GM19023 (cell line): ENCODE measurements at regions not wholly inside any gene's neighbourhood (a gene's known extent, or its start where the extent isn't known, plus 50 kb on each side); places are given as distances from the start of the nearest gene placed in this dataset.
"Not testable (repeated sequence)": the region's sequence is repeated elsewhere in the genome, so short reads cannot be mapped to it uniquely, and the experiment has no call there.

Experiments
- ATAC-seq: cut with Tn5 transposase; IDR thresholded peaks from one replicate; pipeline ENCODE4 v1.9.1; 2021; ENCODE audit warnings: mild to moderate bottlenecking, moderate library complexity; ENCODE audit not compliant: unreplicated experiment

DNA sequence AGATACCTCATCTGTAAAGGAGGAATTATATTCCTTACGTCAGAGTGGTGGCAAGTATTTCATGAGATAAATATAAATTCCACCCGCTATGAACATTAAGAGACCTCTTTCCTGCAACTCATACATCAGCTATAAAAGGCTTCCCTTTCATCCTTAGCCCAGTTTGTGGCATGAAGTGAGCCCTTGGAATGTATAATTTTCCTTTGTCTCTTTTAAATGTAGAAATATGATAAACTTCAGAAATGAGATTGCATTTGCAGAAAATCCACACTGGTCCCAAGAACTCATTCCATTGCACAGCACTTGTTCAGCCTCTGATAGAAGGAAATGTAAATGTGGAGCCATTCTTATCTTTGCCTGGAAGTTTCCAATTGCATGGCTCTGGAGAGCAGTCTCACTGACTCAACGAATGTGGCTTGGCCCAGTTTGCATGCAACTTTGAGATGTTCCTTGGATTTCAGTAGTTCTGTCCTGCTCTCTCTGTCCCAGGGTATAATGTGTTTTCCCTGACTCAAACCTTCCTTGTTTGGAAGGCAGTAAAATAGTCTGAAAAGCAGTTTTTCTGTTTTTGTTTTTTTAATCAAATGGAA is 746.4 kb downstream of the CDH11 start:
- no peak for ATAC-seq

DNA sequence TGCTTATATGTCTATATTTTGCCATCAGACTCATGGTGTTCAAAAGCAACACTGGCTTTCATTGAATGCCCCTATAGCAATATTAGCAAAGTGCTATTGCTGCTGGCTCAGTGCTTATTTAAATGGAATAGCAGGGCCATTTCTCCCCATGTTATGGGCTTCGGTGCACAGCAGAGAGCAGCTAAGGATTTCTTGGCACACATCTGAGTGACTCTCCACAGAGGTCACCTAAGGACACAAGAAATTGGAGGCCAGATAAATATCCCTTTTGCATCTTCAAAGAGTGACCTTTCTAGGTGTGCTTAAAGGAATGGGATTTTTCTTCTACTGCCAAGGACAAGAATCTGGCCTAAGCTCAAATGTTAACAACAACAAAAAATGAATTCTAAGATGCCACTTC is 751.8 kb downstream of the CDH11 start:
- ATAC-seq, result no peak

- ATAC-seq, result no peak
Measured at GRCh38 chr16:64365448-64365931, 756.4 kb downstream of the CDH11 start.

- no peak for ATAC-seq
Measured at GRCh38 chr16:64364894-64365293, 757.0 kb downstream of the CDH11 start.

GRCh38 chr16:64364416-64364815 is 757.4 kb downstream of the CDH11 start:
- no peak for ATAC-seq

- no peak for ATAC-seq
Measured at GRCh38 chr16:64364016-64364415, 757.8 kb downstream of the CDH11 start.

DNA sequence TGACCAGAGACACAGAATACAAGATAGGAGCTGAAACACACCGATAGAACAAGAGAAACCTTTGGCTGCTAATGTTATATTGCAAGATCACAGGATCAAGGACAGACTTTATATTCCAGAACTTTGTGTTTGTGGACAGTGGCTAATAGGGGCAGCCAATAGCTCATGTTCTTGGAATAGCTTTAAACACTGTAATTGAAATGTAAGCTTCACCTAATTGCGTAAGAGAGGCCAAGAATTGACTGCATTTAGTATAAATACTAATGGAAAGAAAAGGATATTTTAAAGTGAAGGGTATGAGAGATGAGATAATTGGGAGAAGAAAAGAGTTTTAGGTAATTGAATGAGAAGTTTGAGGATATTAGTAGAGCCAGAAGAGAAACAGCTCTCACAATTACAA is 758.8 kb downstream of the CDH11 start:
- no peak for ATAC-seq

DNA sequence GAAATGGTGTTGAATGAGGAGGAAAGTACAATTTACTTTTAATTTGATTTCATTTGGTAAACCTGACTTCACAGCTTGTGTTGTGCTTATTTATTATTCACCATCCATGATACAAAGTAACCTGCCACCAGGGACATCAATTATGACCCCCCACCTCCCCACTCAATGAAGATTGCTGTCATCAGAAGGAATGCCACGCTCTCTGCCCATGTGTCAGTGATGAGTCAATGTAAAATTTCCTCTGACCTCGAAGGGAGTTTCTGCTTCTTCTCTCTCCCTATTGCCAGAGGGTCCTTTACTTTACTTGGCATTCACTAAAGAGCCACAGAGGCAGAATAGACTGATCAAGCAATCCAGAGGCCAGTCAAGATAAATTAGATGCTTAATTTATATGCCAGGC is 759.7 kb downstream of the CDH11 start:
- no peak for ATAC-seq

- no peak for ATAC-seq
Measured at GRCh38 chr16:64361753-64362152, 760.1 kb downstream of the CDH11 start.

DNA sequence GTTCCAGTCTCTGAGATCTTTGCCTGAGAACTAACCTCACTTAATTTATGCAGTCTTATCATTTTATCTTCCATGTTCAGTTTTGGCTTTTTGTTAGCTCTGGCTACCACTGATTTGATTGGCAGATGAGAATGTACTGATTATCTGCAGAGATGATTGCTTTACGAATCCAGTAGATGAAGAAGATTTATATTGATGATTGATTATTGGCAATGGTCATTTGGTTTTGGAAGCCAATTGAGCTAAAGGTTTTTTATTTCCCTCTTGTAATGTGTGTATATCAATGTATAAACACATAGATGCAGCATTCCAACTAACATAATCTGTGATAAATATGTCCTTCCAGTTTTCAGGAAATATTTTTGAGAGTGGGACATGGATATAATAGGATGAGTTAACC is 763.6 kb downstream of the CDH11 start:
- ATAC-seq, result no peak

DNA sequence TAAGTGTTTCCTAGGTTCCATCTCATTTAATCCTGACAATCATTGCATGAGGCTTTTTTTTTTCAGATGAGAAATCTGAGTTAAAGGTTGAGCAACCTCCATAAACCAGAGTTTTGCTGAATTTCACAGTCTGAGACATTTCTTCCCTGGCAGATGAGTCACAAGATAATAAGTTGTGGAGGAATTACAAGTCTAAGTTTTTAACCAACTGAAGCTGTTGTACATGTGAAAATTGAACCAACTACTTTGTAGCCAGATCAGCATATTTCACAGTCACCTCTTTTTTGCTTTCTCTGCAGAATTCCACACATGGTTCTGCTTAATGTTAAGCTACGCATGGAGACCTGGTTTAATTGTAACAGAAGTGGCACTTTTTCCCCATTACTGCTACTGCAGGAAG is 765.6 kb downstream of the CDH11 start:
- no peak for ATAC-seq

DNA sequence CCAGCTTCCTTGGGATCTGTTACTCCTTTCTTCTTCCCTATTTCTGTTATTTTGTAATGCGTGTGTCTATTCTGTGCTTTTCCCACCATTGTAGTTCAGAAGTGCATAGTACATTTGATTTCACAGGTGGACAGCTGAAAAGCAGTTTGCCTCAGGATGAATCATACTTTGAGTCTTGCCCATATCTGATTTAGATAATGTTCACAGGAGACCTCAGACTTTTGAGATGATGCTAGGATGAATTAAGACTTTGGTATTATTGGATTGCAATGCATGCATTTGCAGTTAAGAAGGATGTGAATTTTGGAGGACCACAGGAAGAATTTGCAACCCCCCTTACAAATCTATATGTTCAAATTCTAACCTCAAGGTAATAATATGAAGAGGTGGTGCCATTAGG is 769.6 kb downstream of the CDH11 start:
- no peak for ATAC-seq

GRCh38 chr16:64351121-64351520 is 770.7 kb downstream of the CDH11 start:
- no peak for ATAC-seq

DNA sequence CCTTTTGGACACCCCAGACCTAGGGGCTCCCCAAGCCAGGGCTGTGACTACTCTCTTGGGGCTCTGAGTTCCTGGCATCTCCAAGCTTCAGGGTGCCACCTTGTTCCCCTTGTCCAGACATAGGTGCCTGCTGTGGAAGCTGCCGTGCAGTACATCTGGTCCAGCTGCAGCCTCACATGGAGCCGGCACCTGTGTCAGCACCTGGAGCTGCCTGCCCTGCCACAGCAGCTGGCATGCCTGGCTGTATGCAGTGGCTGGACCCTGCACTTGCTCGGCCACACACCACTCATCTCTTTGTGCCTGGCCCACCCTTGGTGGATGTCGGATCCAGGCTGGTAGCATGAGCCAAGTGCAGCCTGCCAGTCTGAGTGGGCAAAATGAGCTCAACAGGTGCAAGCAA is 775.8 kb downstream of the CDH11 start:
- no peak for ATAC-seq

DNA sequence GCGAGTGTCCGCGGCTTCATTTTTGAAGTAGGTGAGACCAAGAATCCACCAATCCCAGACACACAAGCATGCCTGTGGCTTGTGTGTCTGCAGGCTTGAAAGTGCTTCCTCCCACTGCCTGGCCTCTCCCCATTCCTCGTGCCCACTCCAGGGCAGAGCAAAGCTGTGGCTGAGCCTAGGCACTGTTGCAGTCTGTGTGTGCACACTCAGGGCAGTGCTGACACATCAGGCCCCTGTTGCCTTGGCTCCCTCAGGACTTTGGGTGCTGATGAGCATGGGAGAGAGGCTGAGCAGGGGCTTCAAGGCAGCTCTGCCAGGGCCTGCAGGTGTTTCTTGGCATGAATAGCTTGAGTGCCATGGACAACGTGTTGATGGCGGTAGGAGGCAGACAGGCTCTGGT is 776.7 kb downstream of the CDH11 start:
- no peak for ATAC-seq

- not testable (repeated sequence) for ATAC-seq
Measured at GRCh38 chr16:64343820-64344443, 777.9 kb downstream of the CDH11 start.

GRCh38 chr16:64343061-64343819 is 778.6 kb downstream of the CDH11 start:
- no peak for ATAC-seq

- ATAC-seq, result not testable (repeated sequence)
Measured at GRCh38 chr16:64341336-64341735, 780.5 kb downstream of the CDH11 start.

GRCh38 chr16:64339052-64339770 is 782.7 kb downstream of the CDH11 start:
- ATAC-seq, result no peak

GRCh38 chr16:64321881-64322280 is 800.0 kb downstream of the CDH11 start:
- no peak for ATAC-seq

DNA sequence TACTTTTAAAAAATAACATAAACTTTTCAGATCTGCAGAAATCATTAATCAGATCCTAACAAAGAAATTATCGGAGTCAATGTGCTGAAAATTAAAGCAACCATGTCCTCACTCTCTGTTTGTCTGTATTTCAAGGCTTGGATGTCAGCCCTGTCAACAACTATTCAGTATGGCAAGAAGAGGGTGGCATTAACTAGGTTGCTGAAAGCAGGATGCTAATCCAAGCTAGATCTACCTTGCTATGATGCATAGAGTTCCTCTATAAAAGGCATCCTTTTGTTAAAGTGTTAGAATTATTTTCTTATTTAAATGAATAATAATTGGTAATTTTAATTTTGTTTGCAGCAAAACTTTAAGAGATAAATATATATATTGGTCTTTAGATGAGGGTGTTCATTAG is 800.8 kb downstream of the CDH11 start:
- ATAC-seq, result no peak

DNA sequence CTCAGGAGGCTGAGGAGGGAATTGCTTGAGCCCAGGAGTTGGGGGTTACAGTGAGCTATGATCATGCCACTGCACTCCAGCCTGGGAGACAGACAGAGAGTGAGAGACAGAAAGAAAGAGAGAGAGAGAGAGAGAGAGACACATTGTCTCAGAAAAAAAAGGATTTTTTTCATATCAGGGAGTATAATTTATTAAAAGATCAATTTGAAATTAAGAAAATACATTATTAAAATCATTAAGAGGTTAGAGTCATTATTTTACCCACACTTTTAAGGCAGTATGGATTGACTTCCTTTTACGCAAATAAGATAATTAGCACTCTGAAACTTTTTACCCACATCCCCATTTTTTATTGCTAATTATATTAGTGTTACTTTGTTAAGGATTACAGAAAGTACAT is 804.3 kb downstream of the CDH11 start:
- no peak for ATAC-seq
